ENCODE measurements at regions not wholly inside any gene's neighbourhood (a gene's known extent, or its start where the extent isn't known, plus 50 kb on each side); places are given as distances from the start of the nearest gene placed in this dataset.
"Not testable (repeated sequence)": the region's sequence is repeated elsewhere in the genome, so short reads cannot be mapped to it uniquely, and the experiment has no call there.

DNA sequence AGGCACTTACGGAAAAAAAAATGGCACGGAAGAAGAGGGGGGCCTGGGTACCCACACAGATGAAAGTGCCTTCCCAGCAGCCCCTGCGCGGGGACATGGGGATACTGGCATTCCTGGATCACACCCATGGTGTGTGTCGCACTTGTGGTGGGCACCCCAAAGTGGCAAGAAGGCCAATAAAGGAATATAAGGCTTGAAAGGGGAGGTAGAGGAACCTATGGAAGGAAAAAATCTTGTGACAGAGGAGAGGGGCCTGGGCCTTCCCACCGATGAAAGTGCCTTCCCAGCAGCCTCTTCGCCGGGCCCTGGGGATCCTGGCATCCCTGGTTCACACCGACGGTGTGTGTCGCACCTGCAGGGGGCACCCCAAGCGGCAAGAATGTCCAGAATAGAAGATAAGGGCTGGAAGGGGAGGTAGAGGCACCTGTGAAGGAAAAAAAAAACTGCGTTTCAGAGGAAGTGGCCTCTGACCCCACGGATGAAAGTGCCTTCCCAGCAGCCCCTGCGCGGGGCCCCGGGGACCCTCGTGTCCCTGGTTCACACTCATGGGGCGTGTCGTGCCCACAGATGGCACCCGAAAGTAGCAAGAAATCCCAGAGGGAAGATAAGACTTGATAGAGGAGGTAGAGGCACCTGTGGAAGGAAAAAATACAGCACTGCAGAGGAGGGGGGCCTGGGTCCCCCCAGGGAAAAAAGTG, 284.0 kb downstream of the ALG10 start:
- intact Hi-C loops (cut with micrococcal nuclease), result no loop called here
- CTCF ChIA-PET, result no interaction called here
- Mint-ChIP-seq H3K27me3 (no peaks in the 10 kb centered on the region), H3K4me3 (no peak overlapping the region), H3K4me1 (ENCODE audit: low read depth) (no peaks in the 10 kb centered on the region), H3K36me3 (peaks cover 2% of the 10 kb centered on the region), H3K9me3 (peaks cover 76% of the 10 kb centered on the region), H3K27ac (no peak overlapping the region)
- POLR2A ChIA-PET, result no interaction called here
- no peak for DNase-seq

DNA sequence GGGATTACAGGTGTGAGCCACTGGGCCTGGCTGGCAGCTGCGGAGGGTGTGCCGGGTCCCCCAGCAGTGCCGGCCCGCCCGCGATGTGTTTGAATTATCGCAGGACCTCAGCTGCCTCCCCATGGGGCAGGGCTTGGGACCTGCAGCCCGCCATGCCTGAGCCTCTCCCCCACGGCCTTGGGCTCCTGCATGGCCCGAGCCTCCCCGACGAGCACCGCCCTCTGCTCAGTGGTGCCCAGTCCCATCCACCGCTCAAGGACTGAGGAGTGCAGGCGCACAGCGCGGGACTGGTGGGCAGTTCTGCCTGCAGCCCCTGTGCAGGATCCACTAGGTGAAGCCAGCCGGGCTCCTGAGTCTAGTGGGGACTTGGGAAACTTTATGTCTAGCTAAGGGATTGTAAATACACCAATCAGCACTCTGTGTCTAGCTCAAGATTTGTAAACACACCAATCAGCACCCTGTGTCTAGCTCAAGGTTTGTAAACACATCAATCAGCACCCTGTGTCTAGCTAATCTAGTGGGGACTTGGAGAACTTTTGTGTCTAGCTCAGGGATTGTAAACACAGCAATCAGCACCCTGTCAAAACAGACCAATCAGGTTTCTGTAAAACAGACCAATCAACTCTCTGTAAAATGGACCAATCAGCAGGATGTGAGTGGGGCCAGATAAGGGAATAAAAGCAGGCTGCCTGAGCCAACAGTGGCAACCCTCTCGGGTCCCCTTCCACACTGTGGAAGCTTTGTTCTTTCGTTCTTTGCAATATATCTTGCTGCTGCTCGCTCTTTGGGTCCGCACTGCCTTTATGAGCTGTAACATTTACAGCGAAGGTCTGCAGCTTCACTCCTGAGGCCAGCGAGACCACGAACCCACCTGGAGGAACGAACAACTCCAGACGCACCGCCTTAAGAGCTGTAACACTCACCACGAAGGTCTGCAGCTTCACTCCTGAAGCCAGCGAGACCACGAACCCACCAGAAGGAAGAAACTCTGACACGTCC, 287.8 kb downstream of the ALG10 start:
- intact Hi-C loops (cut with micrococcal nuclease); CTCF ChIA-PET; H3K27me3 Mint-ChIP-seq; H3K4me1 Mint-ChIP-seq (ENCODE audit: low read depth); H3K4me3 Mint-ChIP-seq; POLR2A ChIA-PET; DNase-seq; H3K27ac Mint-ChIP-seq; H3K36me3 Mint-ChIP-seq: not testable (repeated sequence)
- H3K9me3 Mint-ChIP-seq, result peaks cover 80% of the 10 kb centered on the region

DNA sequence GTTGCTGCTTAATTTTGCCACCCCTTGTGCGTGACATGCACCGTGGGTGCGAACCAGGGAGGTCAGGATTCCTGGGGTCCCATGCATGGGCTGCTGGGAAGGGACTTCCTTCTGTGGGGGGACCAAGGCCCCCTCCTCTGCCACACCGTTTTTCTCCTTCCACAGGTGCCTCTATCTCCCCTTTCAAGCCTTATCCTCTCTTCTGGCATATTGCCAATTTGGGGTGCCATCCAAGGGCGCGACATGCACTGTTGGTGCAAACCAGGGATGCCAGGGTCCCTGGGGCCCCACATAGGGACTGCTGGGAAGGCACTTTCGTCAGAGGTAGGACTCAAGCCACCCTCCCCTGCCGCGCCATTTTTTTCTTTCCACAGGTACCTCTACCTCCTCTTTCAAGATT, 289.0 kb downstream of the ALG10 start:
- Mint-ChIP-seq H3K9me3 (peaks cover 82% of the 10 kb centered on the region), H3K27ac (no peak overlapping the region), H3K27me3 (no peaks in the 10 kb centered on the region)

DNA sequence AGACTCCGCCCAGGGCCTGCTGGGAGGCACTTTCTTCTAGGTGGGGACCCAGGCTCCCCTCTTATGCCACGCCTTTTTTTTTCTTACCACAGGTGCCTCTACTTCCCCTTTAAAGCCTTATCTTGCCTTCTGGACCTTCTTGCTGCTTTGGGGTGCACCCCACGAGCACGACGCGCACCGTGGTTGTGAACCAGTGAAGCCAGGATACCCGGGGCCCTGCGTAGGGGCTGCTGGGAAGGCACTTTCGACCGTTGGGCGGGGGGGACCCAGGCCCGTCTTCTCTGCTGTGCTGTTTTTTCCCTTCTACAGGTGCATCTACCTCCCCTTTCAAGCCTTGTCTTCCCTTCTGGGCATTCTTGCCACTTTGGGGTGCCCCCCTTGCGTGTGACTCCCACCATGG, 305.4 kb downstream of the ALG10 start:
- Mint-ChIP-seq H3K9me3 (peaks cover 68% of the 10 kb centered on the region), H3K4me1 (ENCODE audit: low read depth) (no peaks in the 10 kb centered on the region), H3K27ac (no peak overlapping the region), H3K27me3 (no peaks in the 10 kb centered on the region), H3K4me3 (no peak overlapping the region), H3K36me3 (peaks cover 9% of the 10 kb centered on the region)
- ChIA-PET POLR2A (no interaction called here), CTCF (no interaction called here)
- DNase-seq, result no peak
- intact Hi-C loops (cut with micrococcal nuclease), result no loop called here

More for the DNA sequence above, 289.0 kb downstream of the ALG10 start:
- no peak for DNase-seq
- Mint-ChIP-seq H3K4me1 (ENCODE audit: low read depth) (no peaks in the 10 kb centered on the region), H3K36me3 (peaks cover 5% of the 10 kb centered on the region), H3K4me3 (no peak overlapping the region)
- ChIA-PET POLR2A (no interaction called here), CTCF (no interaction called here)
- intact Hi-C loops (cut with micrococcal nuclease), result no loop called here

DNA sequence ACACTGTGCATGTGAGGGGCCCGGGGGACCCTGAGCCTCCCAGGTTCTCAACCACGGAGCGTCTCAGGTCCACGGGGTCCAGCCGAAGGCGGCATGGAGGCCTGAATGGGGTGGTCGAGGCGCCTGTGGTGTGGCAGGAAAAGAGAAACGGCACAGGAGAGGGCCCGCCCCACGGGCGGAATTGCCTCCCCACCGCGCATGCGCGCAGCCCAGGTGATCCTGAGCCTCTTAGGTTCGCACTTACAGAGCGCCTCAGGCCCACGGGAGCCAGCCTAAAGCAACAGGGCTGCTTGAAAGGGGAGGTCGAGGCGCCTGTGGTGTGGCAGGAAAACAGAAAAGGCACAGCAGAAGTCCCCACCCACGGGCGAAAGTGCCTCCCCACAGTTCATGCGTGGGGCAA, 311.0 kb downstream of the ALG10 start:
- Mint-ChIP-seq H3K27me3 (no peaks in the 10 kb centered on the region), H3K4me1 (ENCODE audit: low read depth) (no peaks in the 10 kb centered on the region), H3K36me3 (no peaks in the 10 kb centered on the region), H3K9me3 (peaks cover 31% of the 10 kb centered on the region), H3K4me3 (no peak overlapping the region), H3K27ac (no peak overlapping the region)
- intact Hi-C loops (cut with micrococcal nuclease), result no loop called here
- ChIA-PET CTCF (no interaction called here), POLR2A (no interaction called here)
- DNase-seq, result no peak

DNA sequence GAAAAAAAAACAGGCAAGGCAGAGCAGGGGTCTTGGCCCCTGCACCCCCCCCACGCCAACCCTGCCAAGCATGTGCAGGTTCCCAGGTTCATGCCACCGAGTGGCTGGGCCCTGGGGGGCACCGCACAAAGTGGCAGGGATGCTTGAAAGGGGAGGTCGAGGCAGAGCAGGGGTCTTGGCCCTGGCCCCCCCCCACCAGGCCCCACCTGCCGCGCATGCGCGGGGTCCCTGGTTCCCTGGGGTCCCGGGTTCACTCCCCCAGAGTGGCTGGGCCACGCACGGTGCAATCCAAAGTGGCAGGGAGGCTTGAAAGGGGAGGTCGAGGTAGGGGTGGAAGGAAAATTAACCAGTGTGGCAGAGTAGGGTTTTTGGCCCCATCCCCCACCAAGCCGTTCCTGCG, 312.2 kb downstream of the ALG10 start:
- H3K4me1 Mint-ChIP-seq (ENCODE audit: low read depth), result no peaks in the 10 kb centered on the region
- ChIA-PET CTCF (no interaction called here), POLR2A (no interaction called here)
- no peak overlapping the region for H3K27ac Mint-ChIP-seq
- intact Hi-C loops (cut with micrococcal nuclease), result no loop called here
- peaks cover 27% of the 10 kb centered on the region for H3K9me3 Mint-ChIP-seq
- H3K27me3 Mint-ChIP-seq, result no peaks in the 10 kb centered on the region
- no peak for DNase-seq
- H3K4me3 Mint-ChIP-seq, result no peak overlapping the region
- H3K36me3 Mint-ChIP-seq, result no peaks in the 10 kb centered on the region

DNA sequence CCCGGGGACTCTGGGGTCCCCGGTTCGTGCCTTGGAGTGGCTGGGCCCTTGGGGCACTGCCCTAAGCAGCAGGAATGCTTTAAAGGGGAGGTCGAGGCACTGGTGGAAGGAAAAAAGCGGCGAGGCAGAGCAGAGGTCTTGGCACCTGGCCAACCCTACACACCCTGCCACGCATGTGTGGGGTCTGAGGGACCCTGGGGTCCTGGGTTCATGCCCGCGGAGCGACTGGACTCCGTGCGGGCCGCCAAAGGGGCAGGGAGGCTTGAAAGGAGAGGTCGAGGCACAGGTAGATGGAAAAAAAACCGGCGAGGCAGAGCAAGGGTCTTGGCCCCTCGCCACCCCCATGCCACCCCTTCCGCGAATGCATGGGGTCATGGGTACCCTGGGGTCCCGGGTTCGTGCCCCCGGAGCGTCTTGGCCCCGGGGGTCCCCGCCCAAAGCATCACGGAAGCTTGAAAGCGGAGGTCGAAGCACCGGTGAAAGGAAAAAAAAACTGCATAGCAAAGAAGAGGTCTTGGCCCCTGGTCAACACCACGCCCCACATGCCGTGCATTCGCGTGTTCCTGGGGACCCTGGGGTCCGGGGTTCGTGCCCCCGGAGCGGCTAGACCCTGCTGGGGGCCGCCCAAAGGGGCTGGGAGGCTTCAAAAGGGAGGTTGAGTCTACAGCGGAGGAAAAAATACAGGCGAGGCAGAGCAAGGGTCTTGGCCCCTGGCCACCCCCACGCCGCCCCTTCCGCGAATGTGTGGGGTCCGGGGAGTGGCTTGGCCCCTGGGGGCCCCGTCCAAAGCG, 312.9 kb downstream of the ALG10 start:
- intact Hi-C loops (cut with micrococcal nuclease), result no loop called here
- ChIA-PET CTCF (no interaction called here), POLR2A (no interaction called here)
- H3K9me3 Mint-ChIP-seq, result peaks cover 26% of the 10 kb centered on the region
- H3K27ac Mint-ChIP-seq, result no peak overlapping the region
- no peaks in the 10 kb centered on the region for H3K36me3 Mint-ChIP-seq
- H3K4me1 Mint-ChIP-seq (ENCODE audit: low read depth), result no peaks in the 10 kb centered on the region
- H3K27me3 Mint-ChIP-seq, result no peaks in the 10 kb centered on the region
- no peak for DNase-seq
- H3K4me3 Mint-ChIP-seq, result no peak overlapping the region

DNA sequence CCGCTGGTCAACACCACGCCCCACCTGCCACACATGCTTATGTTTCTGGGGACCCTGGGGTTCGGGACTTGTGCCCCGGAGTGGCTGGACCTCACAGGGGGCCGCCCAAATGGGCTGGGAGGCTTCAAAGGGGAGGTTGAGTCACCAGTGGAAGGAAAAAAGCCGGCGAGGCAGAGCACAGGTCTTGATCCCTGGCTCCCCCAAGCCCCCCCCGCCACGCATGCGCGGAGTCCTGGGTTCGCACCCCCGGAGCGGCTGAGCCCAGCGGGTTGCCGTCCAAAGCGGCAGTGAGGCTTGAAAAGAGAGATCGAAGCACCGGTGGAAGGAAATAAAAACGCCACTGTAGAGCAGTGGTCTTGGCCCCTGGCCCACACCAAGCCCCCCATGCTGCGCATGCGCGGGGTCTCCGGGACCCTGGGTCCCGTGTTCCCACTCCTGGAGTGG, 313.5 kb downstream of the ALG10 start:
- Mint-ChIP-seq H3K4me3 (no peak overlapping the region), H3K27me3 (no peaks in the 10 kb centered on the region), H3K9me3 (peaks cover 28% of the 10 kb centered on the region), H3K4me1 (ENCODE audit: low read depth) (no peaks in the 10 kb centered on the region), H3K36me3 (no peaks in the 10 kb centered on the region), H3K27ac (no peak overlapping the region)
- CTCF ChIA-PET, result no interaction called here
- intact Hi-C loops (cut with micrococcal nuclease), result no loop called here
- DNase-seq, result no peak
- POLR2A ChIA-PET, result no interaction called here

DNA sequence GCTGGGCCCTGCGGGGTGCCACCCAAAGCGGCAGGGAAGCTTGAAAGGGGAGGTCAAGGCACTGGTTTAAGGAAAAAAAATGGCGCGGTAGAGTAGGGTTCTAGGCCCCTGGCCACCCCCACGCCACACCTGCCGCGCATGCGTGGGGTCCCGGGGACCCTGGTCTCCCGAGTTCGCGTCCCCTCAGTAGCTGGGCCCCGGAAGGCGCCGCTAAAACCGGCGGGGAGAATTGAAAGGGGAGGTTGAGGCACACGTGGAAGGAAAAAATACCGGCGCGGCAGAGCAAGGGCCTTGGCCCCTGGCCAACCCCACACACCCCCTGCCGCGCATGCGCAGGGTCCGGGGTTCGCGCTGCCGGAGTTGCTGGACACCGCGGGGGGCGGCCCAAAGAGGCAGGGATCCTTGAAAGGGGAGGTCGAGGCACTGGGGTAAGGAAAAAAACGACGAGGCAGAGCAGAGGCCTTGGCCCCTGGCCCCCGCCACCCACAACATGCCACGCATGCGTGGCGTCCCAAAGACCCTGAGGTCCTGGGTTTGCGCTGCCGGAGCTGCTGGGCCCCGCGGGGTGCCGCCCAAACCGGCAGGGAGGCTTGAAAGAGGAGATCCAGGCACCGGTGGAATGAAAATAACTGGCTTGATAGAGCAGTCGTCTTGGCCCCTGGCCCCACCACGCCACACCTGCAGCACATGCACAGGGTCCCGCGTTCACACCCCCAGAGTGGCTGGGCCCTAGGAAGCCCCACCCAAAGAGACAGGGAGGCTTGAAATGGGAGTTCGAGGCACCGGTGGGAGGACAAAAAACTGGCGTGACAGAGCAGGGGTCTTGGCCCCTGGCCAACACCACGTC, 314.5 kb downstream of the ALG10 start:
- DNase-seq, result no peak
- Mint-ChIP-seq H3K27ac (no peak overlapping the region), H3K36me3 (no peaks in the 10 kb centered on the region), H3K4me3 (no peak overlapping the region), H3K27me3 (no peaks in the 10 kb centered on the region), H3K4me1 (ENCODE audit: low read depth) (no peaks in the 10 kb centered on the region), H3K9me3 (peaks cover 24% of the 10 kb centered on the region)
- intact Hi-C loops (cut with micrococcal nuclease), result no loop called here
- ChIA-PET POLR2A (no interaction called here), CTCF (no interaction called here)

DNA sequence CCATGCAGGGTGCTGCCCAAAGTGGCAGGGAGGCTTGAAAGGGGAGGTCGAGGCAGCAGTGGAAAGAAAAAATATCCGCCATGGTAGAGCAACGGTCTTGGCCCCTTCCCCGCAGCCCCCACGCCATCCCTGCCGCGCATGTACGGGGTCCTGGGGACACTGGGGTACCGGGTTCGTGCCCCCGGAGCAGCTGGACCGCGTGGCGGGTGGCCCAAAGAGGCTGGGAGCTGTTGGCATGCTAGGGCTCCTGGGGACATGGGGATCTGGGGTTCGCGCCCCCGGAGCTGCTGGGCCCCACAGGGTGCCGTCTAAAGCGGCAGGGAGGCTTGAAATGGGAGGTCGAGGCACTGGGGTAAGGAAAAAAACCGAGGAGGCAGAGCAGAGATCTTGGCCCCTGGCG, 316.5 kb downstream of the ALG10 start:
- Mint-ChIP-seq H3K27ac (no peak overlapping the region), H3K4me3 (no peak overlapping the region), H3K4me1 (ENCODE audit: low read depth) (no peaks in the 10 kb centered on the region), H3K27me3 (no peaks in the 10 kb centered on the region), H3K9me3 (peaks cover 20% of the 10 kb centered on the region), H3K36me3 (no peaks in the 10 kb centered on the region)
- intact Hi-C loops (cut with micrococcal nuclease), result no loop called here
- no peak for DNase-seq
- ChIA-PET CTCF (no interaction called here), POLR2A (no interaction called here)

DNA sequence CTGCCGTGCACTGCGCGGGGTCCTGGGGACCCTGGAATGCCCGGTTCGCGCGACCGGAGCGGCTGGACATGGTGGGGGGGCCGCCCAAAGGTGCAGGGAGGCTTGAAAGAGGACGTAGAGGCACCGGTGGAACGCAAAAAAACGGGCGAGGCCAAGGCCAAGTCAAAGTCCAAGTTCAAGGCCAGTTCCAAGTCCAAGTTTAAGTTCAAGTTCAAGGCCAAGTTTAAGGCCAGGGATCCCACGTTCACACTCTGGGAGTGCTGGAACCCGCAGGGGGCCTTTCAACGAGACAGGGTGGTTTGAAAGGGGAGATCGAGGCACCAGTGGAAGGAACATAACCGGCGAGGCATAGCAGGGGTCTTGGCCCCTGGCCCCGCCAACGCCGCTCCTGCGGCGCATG, 317.6 kb downstream of the ALG10 start:
- Mint-ChIP-seq H3K27me3 (no peaks in the 10 kb centered on the region), H3K27ac (no peak overlapping the region), H3K4me1 (ENCODE audit: low read depth) (no peaks in the 10 kb centered on the region), H3K36me3 (no peaks in the 10 kb centered on the region), H3K4me3 (no peak overlapping the region), H3K9me3 (peaks cover 19% of the 10 kb centered on the region)
- no peak for DNase-seq
- POLR2A ChIA-PET, result no interaction called here
- intact Hi-C loops (cut with micrococcal nuclease), result no loop called here
- CTCF ChIA-PET, result no interaction called here

All from activated CD4-positive, alpha-beta memory T cell treated with anti-CD3 and anti-CD28 coated beads for 36 hours (primary cell).